SU-DHL-6 (cell line): ENCODE measurements at regions not wholly inside any gene's neighbourhood (a gene's known extent, or its start where the extent isn't known, plus 50 kb on each side); places are given as distances from the start of the nearest gene placed in this dataset.

ENCODE experiments used
- H2AFZ ChIP-seq: fragments of 200-600 bp; sonication (generic); 2 replicates; pipeline ENCODE4 v1.6.1; 2014; ENCODE audit warnings: low read depth, mild to moderate bottlenecking, moderate library complexity, mixed read lengths, antibody characterized with exemption, low read length; ENCODE audit not compliant: severe bottlenecking
- H3F3A ChIP-seq: fragments of 200-600 bp; shearing (Covaris generic); 2 replicates; pipeline ENCODE4 v1.6.0; 2016; ENCODE audit warnings: antibody characterized with exemption, mild to moderate bottlenecking; ENCODE audit not compliant: insufficient read depth
- H3K27ac ChIP-seq: fragments of 200-600 bp; sonication (generic); 2 replicates; pipeline ENCODE4 v1.5.1; 2016; ENCODE audit warnings: low read depth, mild to moderate bottlenecking, low read length, moderate library complexity, mixed read lengths
- H3K27me3 ChIP-seq: fragments of 200-600 bp; sonication (generic), shearing (Covaris generic); 2 replicates; pipeline ENCODE4 v1.6.0; 2014; ENCODE audit warnings: mild to moderate bottlenecking, low read length
- H3K36me3 ChIP-seq: fragments of 200-600 bp; sonication (generic); 2 replicates; pipeline ENCODE4 v1.6.1; 2014; ENCODE audit warnings: mild to moderate bottlenecking, low read length, mixed read lengths
- H3K4me2 ChIP-seq: fragments of 300-600, 200-600 bp; shearing (Covaris generic), sonication (generic); 2 replicates; pipeline ENCODE4 v1.6.0; 2014; ENCODE audit warnings: low read length, low read depth, mild to moderate bottlenecking; ENCODE audit not compliant: poor library complexity, severe bottlenecking
- H3K4me3 ChIP-seq: fragments of 200-600 bp; sonication (generic); 2 replicates; pipeline ENCODE4 v1.5.1; 2014; ENCODE audit warnings: antibody characterized with exemption, low read length, mild to moderate bottlenecking, mixed read lengths; ENCODE audit not compliant: insufficient read depth, poor library complexity, severe bottlenecking
- H3K79me2 ChIP-seq: fragments of 200-600 bp; sonication (generic); 2 replicates; pipeline ENCODE4 v1.6.1; 2014; ENCODE audit warnings: mild to moderate bottlenecking, low read length, moderate library complexity; ENCODE audit not compliant: insufficient read depth
- H3K9ac ChIP-seq: fragments of 200-600 bp; sonication (generic); 2 replicates; pipeline ENCODE4 v1.7.0; 2014; ENCODE audit warnings: mild to moderate bottlenecking, low read length
- H3K9me2 ChIP-seq: fragments of 200-600 bp; sonication (generic); replicated peaks from 2 replicates; pipeline ENCODE4 v1.6.1; 2014; ENCODE audit warnings: low read length; ENCODE audit not compliant: insufficient read depth
- H3K9me3 ChIP-seq: fragments of 200-600 bp; sonication (generic); 2 replicates; pipeline ENCODE4 v1.6.1; 2014; ENCODE audit warnings: low read length, mixed read lengths; ENCODE audit not compliant: insufficient read depth
- H4K20me1 ChIP-seq: fragments of 200-600 bp; sonication (generic); 2 replicates; pipeline ENCODE4 v1.6.1; 2014; ENCODE audit warnings: low read depth, mild to moderate bottlenecking, antibody characterized with exemption, low read length, moderate library complexity, mixed read lengths
- EZH2phosphoT487 ChIP-seq: fragments of 200-600 bp; sonication (generic), shearing (Covaris generic); conservative IDR thresholded peaks from 2 replicates; pipeline ENCODE4 v1.6.1; 2018; ENCODE audit warnings: mild to moderate bottlenecking, antibody characterized with exemption, low read length, moderate library complexity, mixed read lengths
- TF ChIP-seq, protein P1 (sequence below): fragments of 200-600 bp; sonication (generic); IDR thresholded peaks from one replicate; pipeline ENCODE4 v1.5.1; 2017; ENCODE audit warnings: antibody characterized with exemption, mild to moderate bottlenecking, low read length, moderate library complexity; ENCODE audit not compliant: insufficient read depth, poor library complexity, severe bottlenecking

DNA sequence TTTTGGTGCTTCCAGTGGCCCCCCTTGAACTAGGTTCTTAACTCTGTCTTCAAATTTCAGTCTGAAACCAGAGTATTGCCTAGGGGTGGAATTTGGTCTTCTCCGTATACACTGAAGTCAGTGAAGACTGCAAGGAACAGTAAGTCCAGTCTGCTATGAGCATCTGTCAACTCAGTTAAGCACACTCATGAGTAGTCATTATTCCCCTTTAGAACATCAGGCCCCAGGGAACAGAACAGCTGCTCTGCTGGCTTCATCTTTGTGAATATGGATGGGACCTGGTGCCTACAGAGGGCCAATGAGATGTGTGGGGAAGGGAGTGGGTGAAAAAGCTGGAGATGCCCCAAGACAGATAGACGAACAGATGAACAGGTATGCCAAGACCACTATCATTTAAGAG, 85.2 kb upstream of the PRR23C start:
- Histone ChIP-seq H3K9ac (no peak overlapping the region), H3F3A (no peaks in the 10 kb centered on the region), H3K27me3 (no peaks in the 10 kb centered on the region), H3K36me3 (no peaks in the 10 kb centered on the region), H4K20me1 (no peaks in the 10 kb centered on the region), H3K79me2 (no peaks in the 10 kb centered on the region), H3K4me3 (no peak overlapping the region), H2AFZ (no peak overlapping the region), H3K9me3 (no peaks in the 10 kb centered on the region; the same call in 1 of the 2 replicates), H3K9me2 (no peaks in the 10 kb centered on the region), H3K4me2 (no peak overlapping the region), H3K27ac (no peak overlapping the region)
- TF ChIP-seq, protein P1, sequence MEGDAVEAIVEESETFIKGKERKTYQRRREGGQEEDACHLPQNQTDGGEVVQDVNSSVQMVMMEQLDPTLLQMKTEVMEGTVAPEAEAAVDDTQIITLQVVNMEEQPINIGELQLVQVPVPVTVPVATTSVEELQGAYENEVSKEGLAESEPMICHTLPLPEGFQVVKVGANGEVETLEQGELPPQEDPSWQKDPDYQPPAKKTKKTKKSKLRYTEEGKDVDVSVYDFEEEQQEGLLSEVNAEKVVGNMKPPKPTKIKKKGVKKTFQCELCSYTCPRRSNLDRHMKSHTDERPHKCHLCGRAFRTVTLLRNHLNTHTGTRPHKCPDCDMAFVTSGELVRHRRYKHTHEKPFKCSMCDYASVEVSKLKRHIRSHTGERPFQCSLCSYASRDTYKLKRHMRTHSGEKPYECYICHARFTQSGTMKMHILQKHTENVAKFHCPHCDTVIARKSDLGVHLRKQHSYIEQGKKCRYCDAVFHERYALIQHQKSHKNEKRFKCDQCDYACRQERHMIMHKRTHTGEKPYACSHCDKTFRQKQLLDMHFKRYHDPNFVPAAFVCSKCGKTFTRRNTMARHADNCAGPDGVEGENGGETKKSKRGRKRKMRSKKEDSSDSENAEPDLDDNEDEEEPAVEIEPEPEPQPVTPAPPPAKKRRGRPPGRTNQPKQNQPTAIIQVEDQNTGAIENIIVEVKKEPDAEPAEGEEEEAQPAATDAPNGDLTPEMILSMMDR = no peak
- no peak for TF ChIP-seq EZH2phosphoT487

DNA sequence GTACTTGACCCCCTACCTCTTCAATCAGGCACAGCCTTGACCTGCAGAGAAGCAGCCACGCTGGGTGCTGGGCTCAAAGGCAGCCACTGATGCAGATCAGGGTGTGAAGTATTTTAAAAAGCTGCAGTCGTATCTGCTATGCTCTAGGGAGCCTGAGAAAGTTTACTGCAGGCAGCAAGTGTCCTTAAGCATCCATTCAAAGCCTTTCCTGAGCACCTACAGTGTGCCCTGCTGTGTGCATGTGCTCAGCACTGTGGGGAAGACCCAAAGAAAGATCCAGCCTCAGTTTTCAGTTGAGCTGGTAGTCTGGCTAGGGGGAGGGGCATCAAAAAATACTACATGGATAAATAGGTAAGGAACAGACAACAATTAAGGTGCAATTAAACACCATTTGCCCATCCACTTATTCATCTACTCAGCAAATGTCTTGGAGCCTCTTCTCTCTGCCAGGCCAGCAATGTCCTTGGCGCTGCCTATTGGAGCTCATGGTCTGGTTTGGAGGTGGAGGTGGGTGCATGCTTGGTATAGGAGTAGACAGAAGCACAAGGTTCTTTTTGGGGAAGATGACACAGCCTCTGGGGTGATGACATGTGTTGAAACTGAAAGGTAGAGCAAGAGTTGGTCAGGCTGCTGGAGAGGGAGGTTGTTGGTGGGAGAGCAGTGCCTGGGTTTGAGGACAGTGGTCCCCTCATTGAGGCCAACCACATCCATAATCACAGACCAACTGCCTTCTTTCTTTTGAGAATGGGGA, 85.9 kb upstream of the PRR23C start:
- Histone ChIP-seq H3K4me2 (no peak overlapping the region), H4K20me1 (no peaks in the 10 kb centered on the region), H3K9me3 (no peaks in the 10 kb centered on the region), H3K79me2 (no peaks in the 10 kb centered on the region), H3K9me2 (no peaks in the 10 kb centered on the region), H3F3A (no peaks in the 10 kb centered on the region), H3K36me3 (no peaks in the 10 kb centered on the region), H3K27me3 (no peaks in the 10 kb centered on the region), H3K27ac (no peak overlapping the region), H3K9ac (no peak overlapping the region), H2AFZ (no peak overlapping the region), H3K4me3 (no peak overlapping the region)
- TF ChIP-seq EZH2phosphoT487 = no peak
- TF ChIP-seq, protein P1 = no peak

DNA sequence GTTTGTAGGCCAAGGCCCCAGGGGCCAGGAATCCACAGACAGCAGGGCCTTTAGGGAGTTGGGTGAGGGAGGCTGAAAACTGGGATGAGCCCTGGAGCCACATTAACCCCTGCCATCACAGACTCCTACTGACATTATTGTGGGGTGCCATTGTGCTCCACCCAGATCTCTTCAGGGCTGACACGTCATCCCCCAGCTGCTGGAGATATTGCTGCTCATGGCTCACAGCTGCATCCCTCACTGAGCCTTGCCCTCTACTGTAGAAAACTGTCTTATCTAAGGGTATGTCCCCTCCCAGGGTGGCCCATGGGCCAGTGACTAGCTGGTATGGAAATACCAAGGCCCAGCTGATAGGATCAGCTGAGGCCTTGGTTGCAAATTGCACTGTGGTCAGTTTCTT, 87.3 kb upstream of the PRR23C start:
- H3K9ac ChIP-seq = no peak overlapping the region
- H3K4me2 ChIP-seq = no peak overlapping the region
- no peaks in the 10 kb centered on the region for H3K27me3 ChIP-seq
- H3K9me2 ChIP-seq = no peaks in the 10 kb centered on the region
- H3K27ac ChIP-seq = no peak overlapping the region
- no peaks in the 10 kb centered on the region for H3F3A ChIP-seq
- no peaks in the 10 kb centered on the region for H3K36me3 ChIP-seq
- TF ChIP-seq, protein P1 = no peak
- no peak for TF ChIP-seq EZH2phosphoT487
- H3K4me3 ChIP-seq = no peak overlapping the region
- no peaks in the 10 kb centered on the region for H4K20me1 ChIP-seq
- H3K79me2 ChIP-seq = no peaks in the 10 kb centered on the region
- H2AFZ ChIP-seq = no peak overlapping the region
- no peaks in the 10 kb centered on the region for H3K9me3 ChIP-seq
